T-helper 9 cell (primary cell): ENCODE measurements at regions not wholly inside any gene's neighbourhood (a gene's known extent, or its start where the extent isn't known, plus 50 kb on each side); places are given as distances from the start of the nearest gene placed in this dataset.

Experiments used
- DNase-seq: peaks from one replicate; pipeline ENCODE4 v3.0.0-alpha.2; 2020

DNA sequence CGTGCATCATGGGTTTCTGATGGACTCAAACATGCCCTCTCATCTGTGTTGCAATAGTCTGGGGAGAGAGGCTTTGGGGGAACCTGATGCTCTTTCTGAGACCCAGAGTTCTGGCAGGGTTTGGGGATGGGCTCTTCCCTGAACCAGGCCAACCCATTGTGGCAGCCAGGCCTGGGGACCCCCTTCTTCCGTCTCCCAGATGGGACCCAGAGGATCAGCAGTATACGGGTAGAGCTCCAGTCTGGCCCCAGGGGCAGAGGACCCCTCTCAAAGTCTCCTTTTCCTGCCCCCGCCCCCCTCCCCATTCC lies 333.7 kb downstream of the DYSF start:
- DNase-seq: no peak

DNA sequence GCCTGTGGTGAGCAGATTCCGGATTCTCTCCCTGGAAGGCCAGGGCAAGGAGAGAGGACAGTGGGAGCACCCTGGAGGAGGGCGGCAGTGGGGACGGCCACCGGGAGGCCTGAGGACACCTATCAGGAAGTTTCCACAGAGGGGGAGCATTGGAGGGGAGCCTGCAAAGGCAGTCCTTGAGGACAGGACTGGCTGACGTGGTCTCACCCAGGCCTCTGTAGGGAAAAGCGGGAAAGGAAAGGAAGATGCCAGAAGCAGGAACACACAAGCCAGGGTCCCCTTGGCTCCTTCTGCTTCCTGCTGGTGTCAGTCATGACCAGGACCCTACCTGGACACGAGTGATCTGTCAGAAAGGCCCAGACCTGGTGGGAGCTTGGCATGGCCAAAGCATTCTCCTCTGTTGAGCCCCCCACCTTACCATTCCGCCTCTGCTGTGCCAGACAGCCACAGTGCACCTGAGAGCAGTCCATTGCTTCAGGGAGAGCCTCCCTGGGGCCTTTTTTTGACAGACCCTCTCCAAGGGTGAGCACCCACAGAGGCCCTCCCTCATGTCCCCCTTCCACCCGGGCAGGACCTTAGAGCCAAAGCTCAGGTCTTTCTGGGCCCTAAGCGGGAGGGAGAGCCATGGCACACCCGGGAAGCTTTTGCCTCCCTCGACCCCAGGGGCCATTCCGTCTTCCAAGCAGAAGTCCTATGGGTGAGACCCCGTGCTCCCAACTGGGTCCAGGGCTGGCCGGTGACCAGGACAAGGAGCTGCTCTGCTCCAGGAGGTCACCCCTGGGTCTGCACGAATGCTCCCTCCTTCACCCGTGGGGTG lies 333.1 kb downstream of the DYSF start:
- no peak for DNase-seq

DNA sequence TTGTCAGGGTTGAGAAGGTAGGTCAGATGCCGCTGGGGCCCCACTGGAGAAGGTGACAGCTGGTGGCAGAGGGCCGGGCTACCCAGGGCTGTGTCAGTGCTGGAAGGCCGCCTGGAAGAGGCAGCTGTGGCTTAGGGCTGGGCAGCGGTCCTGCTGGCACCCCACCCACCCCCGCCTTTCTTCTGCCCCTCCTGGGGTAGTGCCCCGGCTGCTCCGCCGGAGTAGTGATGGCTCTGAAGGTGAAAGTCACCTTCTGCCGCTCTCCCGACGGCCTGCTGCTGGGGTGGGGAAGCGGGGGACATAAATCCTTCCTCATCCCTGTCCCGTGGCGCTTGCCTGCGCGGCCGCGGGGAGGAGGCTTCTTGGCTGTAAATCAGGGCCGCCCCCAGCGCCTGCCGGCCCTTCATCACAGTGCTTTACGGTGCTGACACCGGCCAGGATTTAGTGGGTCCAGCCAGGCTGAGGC lies 332.2 kb downstream of the DYSF start:
- DNase-seq: no peak

DNA sequence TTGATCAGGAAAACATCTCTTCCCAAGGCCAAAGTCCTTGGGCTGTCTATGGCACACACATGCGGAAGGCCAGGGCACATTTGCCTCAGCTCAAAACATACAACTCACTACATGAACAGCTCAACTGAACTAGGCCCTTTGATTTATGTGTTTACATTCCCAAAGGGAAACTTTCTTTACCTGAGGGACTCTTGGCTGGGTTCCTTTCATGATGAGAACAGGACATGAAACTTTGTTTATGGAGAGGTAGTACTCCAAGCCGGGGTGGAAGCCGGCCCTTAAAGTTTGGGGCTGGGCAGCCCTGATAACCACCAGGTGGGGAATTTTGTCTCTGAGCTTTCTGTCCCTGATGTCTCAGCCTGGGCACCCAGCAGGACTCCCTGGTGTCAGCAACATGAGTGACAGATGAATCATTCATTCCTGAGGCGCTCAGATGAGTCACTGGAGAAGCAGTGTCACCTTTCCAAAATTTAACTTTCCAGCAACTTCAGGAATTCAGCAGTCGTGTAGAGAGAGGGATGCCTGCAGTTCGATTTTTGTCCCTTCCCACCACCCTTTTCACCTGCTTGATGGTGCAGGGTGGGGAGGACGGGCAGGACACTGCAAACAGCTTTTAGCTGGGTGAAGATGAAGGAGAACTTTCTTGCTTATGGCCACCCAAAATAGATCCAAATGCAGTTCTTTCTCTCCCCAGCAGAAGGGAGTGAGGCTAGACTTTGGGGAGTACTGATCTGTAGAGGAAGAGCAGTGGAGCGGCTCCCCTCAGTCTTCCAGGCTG lies 331.6 kb downstream of the DYSF start:
- DNase-seq: no peak

DNA sequence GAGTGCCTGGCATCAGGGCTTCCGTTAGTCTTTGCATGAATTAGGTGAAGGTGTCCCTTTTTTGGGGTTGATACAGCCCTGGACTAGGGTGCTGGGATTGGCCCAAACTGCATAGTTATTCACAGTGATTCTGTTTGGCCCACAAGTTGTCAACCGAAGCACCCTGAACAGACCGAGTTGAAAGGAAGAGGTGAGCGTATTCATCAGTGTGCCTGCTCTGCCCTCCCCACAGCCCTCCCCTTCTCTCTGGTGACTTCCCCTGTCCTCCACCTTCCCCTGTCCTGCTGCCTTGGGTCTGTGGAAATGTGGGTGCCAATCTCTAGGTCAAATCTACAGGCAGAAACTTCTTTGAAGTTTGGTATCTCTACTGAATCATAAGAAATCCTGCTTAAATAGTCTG lies 330.5 kb downstream of the DYSF start:
- no peak for DNase-seq

DNA sequence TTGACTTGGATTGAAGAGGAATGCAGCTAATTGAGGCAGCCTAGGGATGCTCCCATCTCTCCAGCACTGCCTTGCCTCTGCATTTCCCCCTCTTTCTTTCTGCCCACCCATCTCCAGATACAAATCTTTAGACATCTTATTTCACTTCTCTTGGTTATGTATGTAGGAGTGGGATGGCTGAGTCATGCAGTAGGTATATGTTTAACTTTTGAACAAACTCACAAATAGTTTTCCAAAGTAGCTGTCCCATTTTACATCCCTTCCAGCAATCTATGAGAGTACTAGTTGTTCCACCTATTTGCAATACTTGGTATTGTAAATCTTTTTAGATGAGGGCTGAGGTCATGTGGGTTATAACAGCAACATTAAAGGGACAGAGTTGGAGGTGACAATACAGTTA lies 329.9 kb downstream of the DYSF start:
- no peak for DNase-seq

DNA sequence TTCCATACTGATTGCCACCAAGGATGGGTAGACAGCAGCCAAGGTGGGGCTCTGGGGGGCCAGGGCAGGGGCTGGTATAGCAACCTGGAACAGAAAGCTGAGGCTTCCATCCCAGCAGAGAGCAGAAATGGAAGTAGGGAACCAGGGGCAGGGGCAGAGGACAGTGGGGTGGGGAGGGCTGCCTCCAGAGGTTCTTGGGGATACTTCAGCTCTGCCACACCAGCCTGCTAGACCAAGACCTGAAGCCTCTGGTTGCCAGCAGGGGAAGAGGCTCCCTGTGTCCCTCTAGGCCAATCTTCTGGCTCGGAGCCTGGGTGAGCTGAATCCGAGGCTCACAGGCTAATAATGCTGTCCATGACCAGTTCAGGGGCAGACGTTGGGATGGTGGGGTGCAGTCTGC lies 329.0 kb downstream of the DYSF start:
- no peak for DNase-seq

DNA sequence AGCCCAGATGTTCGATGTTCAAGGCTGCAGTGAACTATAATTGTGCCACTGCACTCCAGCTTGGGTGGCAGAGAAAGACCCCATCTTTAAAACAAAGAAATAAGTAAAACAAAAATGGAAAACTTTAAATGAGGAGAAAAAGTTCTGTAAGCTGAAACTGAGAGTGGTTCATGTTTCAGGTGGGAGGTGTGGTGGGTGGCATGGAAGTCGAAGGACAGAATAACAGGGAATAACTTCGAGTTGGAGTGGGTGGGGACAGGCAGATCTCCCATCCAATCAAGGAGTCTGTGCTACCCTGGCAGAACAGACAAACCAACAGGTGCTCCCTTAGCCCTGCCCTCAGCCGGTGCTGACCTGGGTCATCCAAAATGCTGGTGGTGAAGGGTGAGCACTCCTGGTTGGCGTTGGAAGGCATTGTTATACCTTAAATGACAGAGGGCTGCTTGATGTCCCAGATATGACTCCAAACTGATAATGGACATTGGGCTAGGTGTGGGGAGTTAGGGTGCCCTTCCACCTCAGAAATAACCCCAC lies 328.4 kb downstream of the DYSF start:
- no peak for DNase-seq

DNA sequence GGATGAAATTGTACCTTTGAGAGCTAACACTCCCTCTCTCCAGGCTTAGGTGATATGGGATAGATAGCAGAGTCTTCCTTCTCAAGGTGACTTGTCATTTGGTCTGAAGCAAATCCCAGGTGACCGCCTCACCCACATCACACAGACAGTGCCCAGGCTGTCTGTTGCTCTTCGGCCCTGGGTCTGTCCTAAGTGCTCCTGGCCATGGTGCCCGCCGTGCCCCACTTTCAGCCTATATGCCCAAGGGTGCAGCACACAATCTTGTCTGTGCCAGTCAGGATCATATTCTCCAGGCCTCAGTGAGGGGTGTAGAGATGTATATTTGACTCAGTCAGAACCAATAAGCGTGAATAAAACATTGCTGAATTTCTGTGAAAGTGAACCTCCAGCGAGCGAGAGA lies 326.8 kb downstream of the DYSF start:
- no peak for DNase-seq

DNA sequence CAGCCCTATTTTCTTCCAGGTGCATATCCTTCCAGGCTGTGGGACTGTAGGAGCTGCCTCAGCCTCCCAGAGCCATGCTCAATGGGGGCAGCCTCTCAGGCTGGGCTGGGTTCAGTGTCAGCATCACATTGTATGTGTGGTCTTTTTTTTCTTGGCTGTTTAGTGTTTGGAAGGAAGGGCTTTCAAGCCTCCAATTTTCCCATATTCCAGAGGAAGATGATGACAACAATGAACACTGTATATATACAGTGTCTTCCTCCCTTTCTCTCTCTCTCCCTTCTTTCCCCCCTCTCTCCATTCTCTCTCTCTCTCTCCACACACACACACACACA lies 326.4 kb downstream of the DYSF start:
- DNase-seq: no peak

DNA sequence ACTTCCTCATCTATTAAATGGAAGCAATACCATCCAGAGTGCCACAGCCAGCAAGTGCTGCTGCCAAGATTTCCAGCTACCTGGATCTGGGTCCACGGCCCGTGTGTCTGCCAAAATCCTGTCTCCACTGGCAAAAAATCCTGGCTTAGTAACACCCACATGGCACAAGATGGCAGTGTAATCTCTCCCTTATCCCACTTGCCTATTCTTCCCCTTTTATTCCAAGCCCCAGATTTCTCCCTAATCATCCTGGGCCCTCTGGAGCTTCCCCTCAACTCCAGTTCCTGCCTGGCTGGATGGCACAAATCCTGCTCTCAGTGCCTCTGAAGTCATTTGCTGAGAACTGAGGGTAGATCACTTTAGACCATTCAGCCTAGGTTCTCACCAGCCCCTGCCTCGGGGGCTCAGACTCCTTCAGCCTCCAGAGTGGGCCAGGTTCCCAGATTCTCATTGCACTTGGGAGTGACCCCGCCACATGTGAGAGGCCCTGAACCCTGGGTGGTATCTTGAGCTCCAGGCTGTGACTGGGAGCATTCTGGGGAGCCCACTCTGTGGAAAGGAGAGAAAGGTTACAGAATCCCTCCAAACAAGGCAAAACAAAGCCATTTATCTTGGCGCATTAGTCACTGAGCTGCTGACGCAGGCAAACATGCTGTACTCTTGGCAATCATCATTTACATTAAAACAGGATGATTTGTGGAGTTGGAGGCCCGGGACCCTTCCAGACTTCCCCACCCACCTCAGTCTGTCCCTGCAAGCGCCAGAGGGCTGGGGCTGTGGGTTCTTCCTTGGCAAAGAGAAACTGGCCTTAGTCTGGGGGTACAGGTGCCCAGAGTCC lies 325.8 kb downstream of the DYSF start:
- DNase-seq: no peak

DNA sequence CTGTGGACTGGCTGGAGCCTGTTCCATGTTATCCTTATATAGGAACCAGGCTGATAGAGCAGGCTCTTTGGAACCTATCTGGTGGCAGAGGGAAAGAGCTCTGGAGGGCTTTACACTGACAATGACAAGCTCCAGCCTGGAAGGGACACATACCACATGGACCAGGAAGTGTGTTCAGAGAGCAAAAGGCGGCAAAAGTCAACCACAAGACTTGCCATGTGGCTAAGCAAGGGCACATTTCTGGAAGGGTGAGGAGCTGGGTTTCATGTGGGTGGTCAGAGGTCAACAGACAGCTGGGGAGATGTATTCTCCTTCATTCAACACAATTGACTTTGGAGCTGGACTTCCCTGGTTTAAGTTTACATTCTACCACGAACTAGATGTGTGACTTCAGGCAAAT lies 325.2 kb downstream of the DYSF start:
- no peak for DNase-seq

DNA sequence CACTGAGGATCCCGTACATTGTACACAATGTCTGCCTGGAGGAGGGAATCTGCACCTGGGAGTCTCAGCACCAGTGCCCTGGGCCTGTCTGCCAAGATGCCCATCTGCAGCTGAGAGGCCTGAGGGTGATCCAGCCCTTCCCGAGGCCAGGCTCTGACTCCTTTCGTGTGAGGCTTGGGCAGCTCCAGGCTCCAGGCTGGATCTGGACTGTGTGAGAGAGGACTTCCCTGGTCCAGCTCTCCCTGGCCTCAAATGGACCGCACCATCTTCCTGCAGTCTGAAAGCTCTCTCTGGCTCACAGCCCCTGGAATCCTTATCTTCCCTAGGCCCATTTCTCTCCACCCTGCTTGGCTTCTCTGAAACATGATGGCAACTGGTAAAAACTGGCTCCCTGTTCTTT lies 324.6 kb downstream of the DYSF start:
- no peak for DNase-seq

DNA sequence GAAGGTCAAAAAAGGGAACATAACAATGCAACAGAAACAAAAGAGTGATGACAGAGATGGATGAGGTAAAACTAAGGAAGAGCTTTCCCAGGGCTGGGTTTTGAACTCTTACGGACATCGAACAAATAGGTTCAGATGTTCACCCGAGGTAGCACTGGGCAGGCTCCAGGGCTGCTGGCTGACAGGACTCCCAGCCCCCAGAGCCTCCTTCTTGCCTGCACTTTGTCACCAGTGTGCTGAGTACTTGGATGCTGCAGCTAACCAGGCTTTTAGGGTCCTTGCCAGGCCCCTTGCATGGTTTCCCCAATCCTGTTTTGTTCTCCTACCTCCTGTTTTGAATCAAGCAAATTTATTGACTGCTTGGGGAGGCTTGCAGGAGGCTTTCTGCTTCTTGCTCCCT lies 322.9 kb downstream of the DYSF start:
- no peak for DNase-seq

DNA sequence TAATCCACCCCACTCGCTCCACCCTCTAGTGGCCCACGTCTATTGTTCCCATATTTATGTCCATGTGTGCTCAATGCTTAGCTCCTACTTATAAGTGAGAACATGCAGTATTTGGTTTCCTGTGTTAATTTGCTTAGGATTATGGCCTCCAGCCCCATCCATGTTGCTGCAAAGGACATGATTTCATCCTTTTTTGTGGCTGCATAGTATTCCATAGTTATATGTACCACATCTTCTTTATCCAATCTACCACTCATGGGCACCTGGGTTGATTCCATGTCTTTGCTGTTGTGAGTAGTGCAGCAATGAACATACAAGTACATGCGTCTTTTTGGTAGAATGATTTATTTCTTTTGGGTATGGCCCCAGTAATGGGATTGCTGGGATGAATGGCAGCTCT lies 319.9 kb downstream of the DYSF start:
- no peak for DNase-seq

DNA sequence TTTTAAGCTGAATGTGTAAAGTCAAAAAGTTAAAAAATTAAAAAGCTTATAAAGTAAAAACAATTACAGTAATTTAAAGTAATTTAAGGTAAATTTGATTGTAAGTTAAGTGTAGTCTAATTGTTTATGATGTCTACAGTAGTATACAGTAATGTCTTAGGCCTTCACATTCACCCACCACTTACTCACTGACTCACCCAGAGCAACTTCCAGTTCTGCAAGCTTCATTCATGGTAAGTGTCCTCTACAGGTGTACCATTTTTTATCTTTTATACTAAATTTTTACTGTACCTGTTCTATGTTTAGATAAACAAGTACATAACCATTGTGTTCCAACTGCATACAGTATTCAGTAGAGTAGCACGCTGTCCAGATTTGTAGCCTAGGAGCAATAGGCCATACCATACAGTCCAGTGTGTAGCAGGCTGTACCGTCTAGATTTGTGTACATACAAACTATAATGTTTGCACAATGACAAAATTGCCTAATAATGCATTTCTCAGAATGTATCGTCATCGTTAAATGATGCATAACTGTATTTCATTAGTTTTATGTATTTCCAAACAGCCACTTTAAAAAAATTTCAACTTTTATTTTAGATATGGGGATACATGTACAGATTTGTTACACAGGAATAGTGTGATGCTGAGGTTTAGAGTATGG lies 319.3 kb downstream of the DYSF start:
- DNase-seq: no peak

DNA sequence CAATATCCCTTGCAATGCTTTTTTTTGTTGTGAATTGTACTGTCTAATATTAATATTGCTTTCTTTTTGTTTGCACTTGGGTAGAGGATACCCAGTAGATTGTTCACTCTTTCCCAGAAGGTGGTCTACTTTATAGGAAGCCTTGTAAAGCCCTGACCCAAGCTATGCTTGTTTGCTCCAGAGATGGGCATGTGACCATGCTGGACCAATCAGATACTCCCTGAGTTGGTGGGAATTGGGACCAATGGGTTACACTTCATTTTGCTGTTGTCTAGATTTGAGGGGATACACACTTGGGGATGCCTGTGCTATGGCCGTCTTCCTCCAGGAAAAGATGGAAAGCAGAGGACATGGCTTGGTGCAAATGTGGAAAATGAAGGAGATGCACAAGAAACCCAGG lies 314.3 kb downstream of the DYSF start:
- no peak for DNase-seq

DNA sequence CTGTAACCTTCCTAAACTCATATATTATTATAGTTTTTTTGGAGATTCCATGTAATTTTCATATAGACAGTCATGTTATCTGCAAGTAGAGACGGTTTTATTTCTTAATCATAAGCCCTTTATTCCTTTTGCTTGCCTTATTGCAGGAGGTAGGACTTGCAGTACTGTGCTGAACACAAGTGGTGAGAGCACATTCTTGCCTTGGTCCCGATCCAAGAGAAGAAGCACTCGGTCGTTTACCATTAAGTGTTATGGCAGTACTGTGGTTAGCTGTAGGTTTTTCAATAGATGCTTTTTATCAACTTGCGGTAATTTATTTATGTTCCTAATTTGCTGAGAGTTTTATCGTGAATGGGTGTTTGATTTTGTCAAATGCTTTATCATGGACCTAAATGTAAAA lies 305.7 kb downstream of the DYSF start:
- DNase-seq: no peak

DNA sequence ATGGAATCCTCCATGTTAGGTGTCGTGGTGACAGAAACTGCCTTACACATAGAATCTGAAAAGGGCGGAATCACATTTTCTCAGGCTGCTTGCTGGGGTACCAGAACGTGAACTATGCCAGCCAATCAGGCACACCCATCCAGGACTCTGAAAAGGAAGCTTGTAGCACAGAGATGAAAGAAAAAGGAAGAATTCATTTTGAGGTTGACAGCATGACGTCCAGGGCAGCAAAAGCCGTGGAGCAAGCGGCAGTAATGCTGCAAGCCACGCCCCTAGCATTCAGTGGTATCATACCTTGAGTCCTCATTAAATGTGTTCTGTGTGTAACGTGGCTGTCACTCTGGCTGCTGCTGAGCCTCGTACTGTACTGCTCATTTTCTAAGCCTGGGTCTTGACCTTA lies 304.0 kb downstream of the DYSF start:
- DNase-seq: no peak

DNA sequence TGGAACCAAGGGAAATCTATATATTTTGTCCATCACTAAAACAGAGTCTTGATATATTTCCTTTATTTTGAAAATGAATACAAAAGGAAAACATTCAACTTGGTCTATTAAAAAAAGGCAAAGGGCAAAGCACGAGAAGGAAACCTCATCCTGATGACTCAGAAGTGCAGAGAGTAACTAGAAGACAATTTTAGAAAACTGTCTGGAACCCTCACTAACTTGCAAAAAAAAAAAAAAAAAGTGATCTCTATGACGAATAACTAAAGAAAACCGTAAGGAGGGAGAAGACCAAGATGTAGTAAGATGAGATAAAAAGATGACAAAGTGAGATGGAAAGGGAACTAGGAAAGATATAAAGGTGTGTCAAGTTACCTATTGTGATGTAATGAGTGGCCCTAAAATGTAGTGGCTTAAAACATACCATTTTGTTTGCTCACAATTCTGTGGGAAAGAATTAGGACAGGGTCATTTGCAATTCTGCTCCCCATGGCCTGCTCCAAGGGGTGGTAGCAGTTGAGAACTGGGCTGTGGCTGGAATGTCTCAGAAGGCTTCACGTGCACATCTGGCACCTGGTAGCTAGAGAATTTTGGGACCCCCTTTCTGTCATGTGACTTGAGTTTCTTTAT lies 303.0 kb downstream of the DYSF start:
- DNase-seq: no peak

DNA sequence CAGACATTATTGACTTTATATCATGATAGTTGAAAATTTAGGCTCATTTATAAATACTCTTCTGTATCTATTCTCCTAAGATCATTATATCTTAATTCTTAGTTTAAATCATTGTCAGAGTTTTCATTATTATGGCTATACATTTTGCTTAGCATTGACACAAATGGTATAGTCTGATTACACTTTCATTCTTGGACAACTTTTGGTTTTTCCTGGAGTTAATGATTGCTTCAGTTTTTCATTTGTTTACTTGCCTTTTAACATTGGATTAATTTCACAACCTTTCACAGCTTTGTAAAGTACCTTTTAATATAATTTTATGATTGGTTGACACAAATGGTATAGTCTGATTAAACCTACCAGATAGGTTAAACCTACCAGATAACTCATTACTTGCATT lies 298.2 kb downstream of the DYSF start:
- DNase-seq: no peak

DNA sequence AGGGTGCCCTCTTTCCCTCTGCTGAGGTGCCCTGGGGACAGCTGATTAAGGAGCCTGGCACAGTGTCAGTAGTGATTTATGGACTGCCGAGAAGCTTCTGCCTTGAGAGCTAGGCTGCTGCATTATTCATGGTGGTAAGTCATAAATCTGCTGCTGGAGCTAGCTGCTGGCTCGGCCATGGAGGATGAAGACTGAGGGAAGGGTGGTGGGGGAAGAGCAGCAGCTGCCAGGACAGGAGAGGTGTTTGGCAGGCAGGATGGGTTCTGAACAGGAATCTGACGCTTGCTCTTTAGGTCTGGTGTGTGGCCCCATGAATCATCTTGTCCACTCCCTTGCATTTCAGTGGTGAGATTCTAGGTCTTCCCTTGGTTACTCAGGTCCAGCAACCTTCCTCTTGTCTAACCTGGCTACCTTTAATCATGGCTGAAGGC lies 296.3 kb downstream of the DYSF start:
- no peak for DNase-seq
